Neural progenitor cell (in vitro differentiated cells): ENCODE measurements at regions not wholly inside any gene's neighbourhood (a gene's known extent, or its start where the extent isn't known, plus 50 kb on each side); places are given as distances from the start of the nearest gene placed in this dataset.

Experiments
- DNase-seq: peaks from one replicate; pipeline ENCODE4 v3.0.0-alpha.2; 2016; ENCODE audit warnings: low spot score
- H2AFZ ChIP-seq: fragments of 200-600 bp; sonication (generic); replicated peaks from 2 replicates; pipeline ENCODE4 v1.6.1; 2016; ENCODE audit warnings: antibody characterized with exemption
- H3F3A ChIP-seq: fragments of 200-600 bp; sonication (generic); 2 replicates; pipeline ENCODE4 v1.6.1; 2016; ENCODE audit warnings: antibody characterized with exemption, low read depth
- H3K27ac ChIP-seq: fragments of 200-600 bp; sonication (generic); 2 replicates; pipeline ENCODE4 v1.5.1; 2016; ENCODE audit warnings: mild to moderate bottlenecking
- H3K27me3 ChIP-seq: fragments of 200-600 bp; sonication (generic); 2 replicates; pipeline ENCODE4 v1.6.1; 2016; ENCODE audit warnings: mild to moderate bottlenecking, moderate library complexity
- H3K36me3 ChIP-seq: fragments of 200-600 bp; sonication (generic); 2 replicates; pipeline ENCODE4 v1.5.1; 2016
- H3K4me1 ChIP-seq: fragments of 200-600 bp; sonication (generic); 2 replicates; pipeline ENCODE4 v1.6.1; 2016; ENCODE audit warnings: mixed run types
- H3K4me2 ChIP-seq: fragments of 200-600 bp; sonication (generic); 2 replicates; pipeline ENCODE4 v1.6.1; 2016
- H3K4me3 ChIP-seq: fragments of 200-600 bp; sonication (generic); 2 replicates; pipeline ENCODE4 v1.5.1; 2016
- H3K79me2 ChIP-seq: fragments of 200-600 bp; sonication (generic); 2 replicates; pipeline ENCODE4 v1.6.1; 2016; ENCODE audit warnings: low read depth
- H3K9ac ChIP-seq: fragments of 200-600 bp; sonication (generic); 2 replicates; pipeline ENCODE4 v1.6.1; 2016
- H3K9me3 ChIP-seq: fragments of 200-600 bp; sonication (generic); 2 replicates; pipeline ENCODE4 v1.5.1; 2016; ENCODE audit warnings: low read depth
- H4K20me1 ChIP-seq: fragments of 200-600 bp; sonication (generic); 2 replicates; pipeline ENCODE4 v1.6.1; 2016; ENCODE audit warnings: low read depth
- H3K27ac Mint-ChIP-seq: 3 replicates; pipeline ENCODE4 v1.8.0; 2021; ENCODE audit warnings: mixed read lengths
- H3K27me3 Mint-ChIP-seq: 2 replicates; pipeline ENCODE4 v1.8.0; 2022; ENCODE audit warnings: low read depth, mild to moderate bottlenecking, inconsistent platforms, moderate library complexity, mixed read lengths; ENCODE audit not compliant: insufficient read depth
- H3K36me3 Mint-ChIP-seq: 3 replicates; pipeline ENCODE4 v1.8.0; 2021; ENCODE audit warnings: mixed read lengths
- H3K4me1 Mint-ChIP-seq: 3 replicates; pipeline ENCODE4 v1.8.0; 2021; ENCODE audit warnings: mixed read lengths
- H3K4me3 Mint-ChIP-seq: 3 replicates; pipeline ENCODE4 v1.8.0; 2021; ENCODE audit warnings: mild to moderate bottlenecking, moderate library complexity, mixed read lengths
- H3K9me3 Mint-ChIP-seq: 3 replicates; pipeline ENCODE4 v1.8.0; 2020; ENCODE audit warnings: mixed read lengths
- CTCF ChIP-seq: fragments of 200-600 bp; sonication (generic); IDR thresholded peaks from 2 replicates; pipeline ENCODE4 v1.5.1; 2017; ENCODE audit warnings: antibody characterized with exemption, mild to moderate bottlenecking
- EZH2 ChIP-seq: fragments of 200-600 bp; sonication (generic); IDR thresholded peaks from 2 replicates; pipeline ENCODE4 v1.6.1; 2017; ENCODE audit warnings: antibody characterized with exemption, mild to moderate bottlenecking, moderate library complexity
- EZH2phosphoT487 ChIP-seq: fragments of 200-600 bp; sonication (generic); IDR thresholded peaks from 2 replicates; pipeline ENCODE4 v1.6.1; 2017; ENCODE audit warnings: antibody characterized with exemption

GRCh38 chr9:104983491-104983890 is 55.5 kb upstream of the ABCA1 start:
- Histone ChIP-seq H3K79me2 (no peaks in the 10 kb centered on the region), H3K27ac (no peak overlapping the region), H3K36me3 (no peaks in the 10 kb centered on the region), H3K27me3 (no peaks in the 10 kb centered on the region), H3K4me2 (no peak overlapping the region), H2AFZ (no peak overlapping the region), H3K4me3 (no peak overlapping the region), H4K20me1 (no peaks in the 10 kb centered on the region), H3F3A (no peaks in the 10 kb centered on the region), H3K9me3 (no peaks in the 10 kb centered on the region), H3K4me1 (no peaks in the 10 kb centered on the region), H3K9ac (no peak overlapping the region)
- H3K27me3 Mint-ChIP-seq = peaks cover 6% of the 10 kb centered on the region
- no peak overlapping the region for H3K27ac Mint-ChIP-seq
- no peaks in the 10 kb centered on the region for H3K36me3 Mint-ChIP-seq
- DNase-seq = no peak
- H3K4me3 Mint-ChIP-seq = no peak overlapping the region
- H3K4me1 Mint-ChIP-seq = peaks cover 9% of the 10 kb centered on the region
- TF ChIP-seq EZH2 (no peak), CTCF (no peak), EZH2phosphoT487 (no peak)
- no peaks in the 10 kb centered on the region for H3K9me3 Mint-ChIP-seq

GRCh38 chr9:104984121-104984520 is 56.2 kb upstream of the ABCA1 start:
- no peak overlapping the region for H3K9ac ChIP-seq
- H3K27me3 ChIP-seq = no peaks in the 10 kb centered on the region
- DNase-seq = no peak
- H3K27me3 Mint-ChIP-seq = peaks cover 6% of the 10 kb centered on the region
- no peaks in the 10 kb centered on the region for H3K9me3 ChIP-seq
- H3K4me3 ChIP-seq = no peak overlapping the region
- H3K27ac Mint-ChIP-seq = no peak overlapping the region
- H3K79me2 ChIP-seq = no peaks in the 10 kb centered on the region
- peaks cover 9% of the 10 kb centered on the region for H3K4me1 Mint-ChIP-seq
- TF ChIP-seq EZH2 = no peak
- TF ChIP-seq EZH2phosphoT487 = no peak
- no peak for TF ChIP-seq CTCF
- H3K4me1 ChIP-seq = no peaks in the 10 kb centered on the region
- H3K9me3 Mint-ChIP-seq = no peaks in the 10 kb centered on the region
- no peaks in the 10 kb centered on the region for H4K20me1 ChIP-seq
- H2AFZ ChIP-seq = no peak overlapping the region
- H3F3A ChIP-seq = no peaks in the 10 kb centered on the region
- H3K36me3 Mint-ChIP-seq = no peaks in the 10 kb centered on the region
- no peaks in the 10 kb centered on the region for H3K36me3 ChIP-seq
- H3K4me2 ChIP-seq = no peak overlapping the region
- no peak overlapping the region for H3K4me3 Mint-ChIP-seq
- no peak overlapping the region for H3K27ac ChIP-seq

GRCh38 chr9:104984542-104984941 is 56.6 kb upstream of the ABCA1 start:
- no peak overlapping the region for H3K4me3 ChIP-seq
- peaks cover 6% of the 10 kb centered on the region for H3K27me3 Mint-ChIP-seq
- no peaks in the 10 kb centered on the region for H3K27me3 ChIP-seq
- H3K27ac Mint-ChIP-seq = no peak overlapping the region
- H3K9ac ChIP-seq = no peak overlapping the region
- H3K36me3 ChIP-seq = no peaks in the 10 kb centered on the region
- TF ChIP-seq EZH2phosphoT487 (no peak), CTCF (no peak), EZH2 (no peak)
- no peak overlapping the region for H3K27ac ChIP-seq
- no peaks in the 10 kb centered on the region for H3K4me1 ChIP-seq
- H3K9me3 ChIP-seq = no peaks in the 10 kb centered on the region
- H3K4me3 Mint-ChIP-seq = no peak overlapping the region
- no peaks in the 10 kb centered on the region for H3K9me3 Mint-ChIP-seq
- H2AFZ ChIP-seq = no peak overlapping the region
- peaks cover 9% of the 10 kb centered on the region for H3K4me1 Mint-ChIP-seq
- H3K4me2 ChIP-seq = no peak overlapping the region
- H3K36me3 Mint-ChIP-seq = no peaks in the 10 kb centered on the region
- no peaks in the 10 kb centered on the region for H3K79me2 ChIP-seq
- H3F3A ChIP-seq = no peaks in the 10 kb centered on the region
- H4K20me1 ChIP-seq = no peaks in the 10 kb centered on the region
- DNase-seq = no peak

GRCh38 chr9:104984948-104985347 is 57.0 kb upstream of the ABCA1 start:
- peaks cover 3% of the 10 kb centered on the region for H3K27me3 Mint-ChIP-seq
- Histone ChIP-seq H3K79me2 (no peaks in the 10 kb centered on the region), H3K4me1 (no peaks in the 10 kb centered on the region), H2AFZ (no peak overlapping the region), H4K20me1 (no peaks in the 10 kb centered on the region), H3K4me3 (no peak overlapping the region), H3K27me3 (peaks cover under 1% of the 10 kb centered on the region), H3K27ac (no peak overlapping the region), H3K4me2 (no peak overlapping the region), H3K9ac (no peak overlapping the region), H3K9me3 (no peaks in the 10 kb centered on the region), H3K36me3 (no peaks in the 10 kb centered on the region), H3F3A (no peaks in the 10 kb centered on the region)
- H3K4me1 Mint-ChIP-seq = peaks cover 9% of the 10 kb centered on the region
- no peaks in the 10 kb centered on the region for H3K36me3 Mint-ChIP-seq
- TF ChIP-seq CTCF = no peak
- H3K4me3 Mint-ChIP-seq = no peak overlapping the region
- no peak overlapping the region for H3K27ac Mint-ChIP-seq
- DNase-seq = no peak
- H3K9me3 Mint-ChIP-seq = no peaks in the 10 kb centered on the region
